ENCODE measurements at regions not wholly inside any gene's neighbourhood (a gene's known extent, or its start where the extent isn't known, plus 50 kb on each side); places are given as distances from the start of the nearest gene placed in this dataset.

GRCh38 chr19:14310055-14310454 is 71.2 kb upstream of the ADGRE5 start:
- TF ChIP-seq TCF7L2 (IDR thresholded peaks at IDR 0.05; ENCODE audit: borderline replicate concordance, low read depth, low read length) (no peak), ZNF121 (tag by site-specific recombination; IDR thresholded peaks at IDR 0.05) (no peak), ZBTB11 (tag by site-specific recombination; conservative IDR thresholded peaks at IDR 0.05; ENCODE audit: low read depth) (no peak), CTCF (tag by site-specific recombination; IDR thresholded peaks at IDR 0.05) (no peak), ZNF362 (tag by site-specific recombination; IDR thresholded peaks at IDR 0.05) (no peak), SALL2 (tag by site-specific recombination; IDR thresholded peaks at IDR 0.05; ENCODE audit: borderline replicate concordance) (no peak), TRIM28 (IDR thresholded peaks at IDR 0.05; ENCODE audit: borderline replicate concordance, low read length) (no peak), ZIC2 (tag by site-specific recombination; IDR thresholded peaks at IDR 0.05) (no peak), ZNF561 (tag by site-specific recombination; IDR thresholded peaks at IDR 0.05; ENCODE audit: borderline replicate concordance) (no peak), ZNF629 (tag by site-specific recombination; IDR thresholded peaks at IDR 0.05) (no peak), ZNF302 (tag by site-specific recombination; IDR thresholded peaks at IDR 0.05; ENCODE audit: low read depth) (no peak), REST (tag by site-specific recombination; IDR thresholded peaks at IDR 0.05) (no peak)

Measured in HEK293 (cell line).